ENCODE measurements at regions not wholly inside any gene's neighbourhood (a gene's known extent, or its start where the extent isn't known, plus 50 kb on each side); places are given as distances from the start of the nearest gene placed in this dataset.

DNA sequence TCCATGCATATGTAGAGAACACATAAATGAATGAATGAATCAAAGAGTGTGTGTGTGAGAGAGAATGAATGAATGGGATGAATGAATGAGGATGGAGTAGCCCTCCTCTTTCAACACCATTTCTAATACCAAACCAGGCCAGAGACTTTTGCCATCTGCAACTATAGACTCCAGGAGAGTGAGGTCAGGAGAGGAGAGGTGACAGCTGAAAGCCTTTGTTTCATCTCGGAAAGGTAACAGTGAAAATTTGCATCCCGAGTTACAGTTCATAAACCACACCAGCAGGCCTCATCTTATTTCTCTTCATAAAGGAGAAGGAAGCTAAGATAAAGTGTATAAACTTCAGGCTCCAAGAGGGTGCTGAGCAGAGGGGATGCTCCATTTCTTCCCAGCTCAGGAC is 255.3 kb upstream of the KLF4 start:
- Mint-ChIP-seq H3K36me3 (ENCODE audit: insufficient read depth, unreplicated experiment) (no peaks in the 10 kb centered on the region), H3K4me1 (ENCODE audit: low read depth, unreplicated experiment) (no peaks in the 10 kb centered on the region), H3K27me3 (ENCODE audit: insufficient read depth, unreplicated experiment) (no peaks in the 10 kb centered on the region), H3K9me3 (ENCODE audit: unreplicated experiment) (no peaks in the 10 kb centered on the region), H3K4me3 (ENCODE audit: unreplicated experiment) (no peak overlapping the region), H3K27ac (ENCODE audit: unreplicated experiment) (no peak overlapping the region)
- no TSS peak for BruUV-seq (replicated peaks)
- Histone ChIP-seq H3K4me1 (no peaks in the 10 kb centered on the region), H3K9me3 (no peaks in the 10 kb centered on the region), H3K27me3 (replicated peaks; ENCODE audit: control insufficient read depth, insufficient read depth, low read length) (no peaks in the 10 kb centered on the region), H3K4me3 (ENCODE audit: low read depth, low read length) (no peak overlapping the region), H3K36me3 (ENCODE audit: control insufficient read depth, insufficient read depth, low read length) (no peaks in the 10 kb centered on the region)
- intact Hi-C loops (cut with micrococcal nuclease; ENCODE audit: unreplicated experiment) = no loop called here
- TF ChIP-seq, protein P1, sequence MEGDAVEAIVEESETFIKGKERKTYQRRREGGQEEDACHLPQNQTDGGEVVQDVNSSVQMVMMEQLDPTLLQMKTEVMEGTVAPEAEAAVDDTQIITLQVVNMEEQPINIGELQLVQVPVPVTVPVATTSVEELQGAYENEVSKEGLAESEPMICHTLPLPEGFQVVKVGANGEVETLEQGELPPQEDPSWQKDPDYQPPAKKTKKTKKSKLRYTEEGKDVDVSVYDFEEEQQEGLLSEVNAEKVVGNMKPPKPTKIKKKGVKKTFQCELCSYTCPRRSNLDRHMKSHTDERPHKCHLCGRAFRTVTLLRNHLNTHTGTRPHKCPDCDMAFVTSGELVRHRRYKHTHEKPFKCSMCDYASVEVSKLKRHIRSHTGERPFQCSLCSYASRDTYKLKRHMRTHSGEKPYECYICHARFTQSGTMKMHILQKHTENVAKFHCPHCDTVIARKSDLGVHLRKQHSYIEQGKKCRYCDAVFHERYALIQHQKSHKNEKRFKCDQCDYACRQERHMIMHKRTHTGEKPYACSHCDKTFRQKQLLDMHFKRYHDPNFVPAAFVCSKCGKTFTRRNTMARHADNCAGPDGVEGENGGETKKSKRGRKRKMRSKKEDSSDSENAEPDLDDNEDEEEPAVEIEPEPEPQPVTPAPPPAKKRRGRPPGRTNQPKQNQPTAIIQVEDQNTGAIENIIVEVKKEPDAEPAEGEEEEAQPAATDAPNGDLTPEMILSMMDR (IDR thresholded peaks at IDR 0.05; ENCODE audit: insufficient read depth in 1 of 2, low read depth in 1 of 2, low read length in 1 of 2, severe bottlenecking in 1 of 2, unreplicated experiment in 1 of 2) = no peak
- ChIA-PET POLR2A (no interaction called here), CTCF (no interaction called here)
- no peak for DNase-seq

DNA sequence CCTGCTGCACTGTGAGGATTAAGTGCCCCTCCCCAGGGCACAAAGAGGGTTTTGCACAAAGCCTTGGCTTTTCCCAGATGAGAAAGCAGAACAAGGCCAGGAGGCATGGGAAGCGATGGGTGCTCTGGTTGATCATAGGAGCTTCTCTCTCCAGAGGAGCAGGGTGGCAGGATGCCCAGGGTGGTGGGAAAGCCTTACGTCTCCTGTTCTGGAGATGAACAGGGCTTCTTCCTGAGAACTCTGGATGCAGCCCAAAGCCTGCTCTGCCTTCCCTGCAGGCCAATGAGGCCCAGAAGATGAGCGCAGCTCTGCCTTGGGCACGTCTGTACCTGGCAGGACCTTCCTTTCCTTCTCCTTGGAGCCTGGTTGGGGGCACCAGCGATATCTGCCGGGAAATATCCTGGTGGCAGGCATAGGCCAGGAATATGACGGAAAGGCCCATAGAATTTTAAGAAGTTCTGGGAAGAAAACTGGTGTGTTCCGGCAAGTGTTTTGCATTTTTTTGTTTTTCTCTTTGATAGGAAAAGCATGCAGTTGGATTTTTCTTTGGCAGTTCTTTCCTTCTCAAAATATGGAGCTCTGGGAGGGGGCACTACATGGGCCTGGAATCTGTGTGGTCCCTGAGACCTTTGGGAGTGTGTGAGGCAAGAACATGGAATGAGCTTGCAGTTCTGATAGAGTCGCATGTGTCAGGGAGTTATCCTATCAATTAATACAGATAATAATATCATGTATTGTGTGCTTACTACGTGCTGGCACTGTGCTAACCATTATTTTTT is 253.2 kb upstream of the KLF4 start:
- Histone ChIP-seq H3K4me1 (no peaks in the 10 kb centered on the region), H3K9me3 (no peaks in the 10 kb centered on the region), H3K4me3 (ENCODE audit: low read depth, low read length) (no peak overlapping the region), H3K36me3 (ENCODE audit: control insufficient read depth, insufficient read depth, low read length) (no peaks in the 10 kb centered on the region), H3K27me3 (replicated peaks; ENCODE audit: control insufficient read depth, insufficient read depth, low read length) (no peaks in the 10 kb centered on the region)
- BruUV-seq (replicated peaks) = no TSS peak
- Mint-ChIP-seq H3K27me3 (ENCODE audit: insufficient read depth, unreplicated experiment) (no peaks in the 10 kb centered on the region), H3K4me3 (ENCODE audit: unreplicated experiment) (no peak overlapping the region), H3K4me1 (ENCODE audit: low read depth, unreplicated experiment) (no peaks in the 10 kb centered on the region), H3K27ac (ENCODE audit: unreplicated experiment) (no peak overlapping the region), H3K9me3 (ENCODE audit: unreplicated experiment) (no peaks in the 10 kb centered on the region), H3K36me3 (ENCODE audit: insufficient read depth, unreplicated experiment) (no peaks in the 10 kb centered on the region)
- CTCF ChIA-PET = no interaction called here
- TF ChIP-seq, protein P1 (IDR thresholded peaks at IDR 0.05; ENCODE audit: insufficient read depth in 1 of 2, low read depth in 1 of 2, low read length in 1 of 2, severe bottlenecking in 1 of 2, unreplicated experiment in 1 of 2) = no peak
- intact Hi-C loops (cut with micrococcal nuclease; ENCODE audit: unreplicated experiment) = no loop called here
- no peak for DNase-seq
- POLR2A ChIA-PET = no interaction called here

- H3K4me1 Mint-ChIP-seq (ENCODE audit: low read depth, unreplicated experiment) = no peaks in the 10 kb centered on the region
- H3K4me3 Mint-ChIP-seq (ENCODE audit: unreplicated experiment) = no peak overlapping the region
- POLR2A ChIA-PET = no interaction called here
- no peak for DNase-seq
- H3K27ac Mint-ChIP-seq (ENCODE audit: unreplicated experiment) = no peak overlapping the region
- BruUV-seq (replicated peaks) = no TSS peak
- no peaks in the 10 kb centered on the region for H3K9me3 ChIP-seq
- no peaks in the 10 kb centered on the region for H3K27me3 Mint-ChIP-seq (ENCODE audit: insufficient read depth, unreplicated experiment)
- CTCF ChIA-PET = no interaction called here
- H3K27me3 ChIP-seq (replicated peaks; ENCODE audit: control insufficient read depth, insufficient read depth, low read length) = no peaks in the 10 kb centered on the region
- H3K4me1 ChIP-seq = no peaks in the 10 kb centered on the region
- no peaks in the 10 kb centered on the region for H3K36me3 Mint-ChIP-seq (ENCODE audit: insufficient read depth, unreplicated experiment)
- H3K9me3 Mint-ChIP-seq (ENCODE audit: unreplicated experiment) = no peaks in the 10 kb centered on the region
- H3K36me3 ChIP-seq (ENCODE audit: control insufficient read depth, insufficient read depth, low read length) = no peaks in the 10 kb centered on the region
- intact Hi-C loops (cut with micrococcal nuclease; ENCODE audit: unreplicated experiment) = no loop called here
- H3K4me3 ChIP-seq (ENCODE audit: low read depth, low read length) = no peak overlapping the region
- TF ChIP-seq, protein P1 (IDR thresholded peaks at IDR 0.05; ENCODE audit: insufficient read depth in 1 of 2, low read depth in 1 of 2, low read length in 1 of 2, severe bottlenecking in 1 of 2, unreplicated experiment in 1 of 2) = no peak
These were observed 250.8 kb upstream of the KLF4 start for GRCh38 chr9:107740088-107740980.

Measured in Caco-2 (cell line).